T-helper 1 cell treated with Interleukin-12 subunit alpha and Interleukin-12 subunit beta and Interleukin-4 antibody, amounts not matched to agents 30 ng/mL and 1 ng/mL, for 36 hours (primary cell): ENCODE measurements at regions not wholly inside any gene's neighbourhood (a gene's known extent, or its start where the extent isn't known, plus 50 kb on each side); places are given as distances from the start of the nearest gene placed in this dataset.
"Not testable (repeated sequence)": the region's sequence is repeated elsewhere in the genome, so short reads cannot be mapped to it uniquely, and the experiment has no call there.

Source experiments
- intact Hi-C: fragments of 100-400 bp; cut with micrococcal nuclease; formaldehyde crosslinking; loops from one replicate; pipeline ENCODE4 v1.15.1; 2024

DNA sequence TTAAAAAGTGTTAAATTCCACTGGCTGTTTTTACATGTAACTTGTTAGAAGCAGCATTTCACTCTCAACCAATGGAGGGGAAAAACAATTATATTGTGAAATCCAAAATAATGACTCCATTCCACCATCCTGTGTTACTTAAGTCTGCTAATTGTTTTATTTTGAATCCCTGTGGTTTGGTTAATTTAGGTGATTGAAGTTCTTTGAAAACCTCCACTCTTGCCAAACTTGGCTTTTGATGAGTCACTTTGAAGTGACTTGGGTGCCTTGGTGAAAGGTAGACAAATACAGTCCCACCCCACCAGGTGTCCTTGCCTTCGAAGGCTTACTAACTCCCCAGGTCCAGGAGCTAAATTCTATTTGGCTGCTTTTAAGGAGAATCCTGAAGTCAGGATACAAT, 1303.8 kb upstream of the NRXN1 start:
- intact Hi-C loops = no loop called here

DNA sequence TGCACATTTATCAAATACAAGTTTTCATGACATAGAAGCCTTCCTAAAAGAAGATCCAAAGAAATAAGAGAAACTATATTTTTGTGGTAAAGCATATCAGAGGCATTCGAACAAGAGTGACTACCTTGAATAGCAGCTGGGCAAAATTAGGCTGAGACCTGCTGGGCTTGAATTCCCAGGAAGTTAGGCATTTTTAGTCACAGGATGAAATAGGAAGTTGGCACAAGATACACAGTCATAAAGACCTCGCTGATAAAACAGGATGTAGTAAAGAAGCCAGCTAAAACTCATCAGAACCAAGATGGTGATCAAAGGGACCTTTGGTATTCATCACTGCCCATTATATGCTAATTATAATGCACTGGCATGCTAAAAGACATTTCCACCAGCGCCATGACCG, 1302.3 kb upstream of the NRXN1 start:
- intact Hi-C loops = no loop called here

DNA sequence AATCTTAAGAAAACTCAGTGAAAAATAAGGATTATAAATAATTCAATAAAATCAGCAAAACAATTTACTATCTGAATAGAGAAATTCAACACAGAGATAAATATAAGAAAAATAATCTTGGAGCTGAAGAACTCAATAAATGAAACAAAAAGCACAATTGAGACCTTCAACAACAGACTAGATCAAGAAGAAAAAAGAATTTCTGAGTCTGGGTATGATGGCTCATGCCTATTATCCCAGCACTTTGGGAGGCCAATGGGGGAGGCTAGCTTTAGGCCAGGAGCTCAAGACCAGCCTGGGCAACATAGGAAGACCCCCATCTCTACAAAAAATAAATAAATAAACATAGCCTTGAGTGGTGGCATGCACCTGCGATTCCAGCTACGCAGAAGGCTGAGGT, 1295.7 kb upstream of the NRXN1 start:
- intact Hi-C loops = no loop called here

DNA sequence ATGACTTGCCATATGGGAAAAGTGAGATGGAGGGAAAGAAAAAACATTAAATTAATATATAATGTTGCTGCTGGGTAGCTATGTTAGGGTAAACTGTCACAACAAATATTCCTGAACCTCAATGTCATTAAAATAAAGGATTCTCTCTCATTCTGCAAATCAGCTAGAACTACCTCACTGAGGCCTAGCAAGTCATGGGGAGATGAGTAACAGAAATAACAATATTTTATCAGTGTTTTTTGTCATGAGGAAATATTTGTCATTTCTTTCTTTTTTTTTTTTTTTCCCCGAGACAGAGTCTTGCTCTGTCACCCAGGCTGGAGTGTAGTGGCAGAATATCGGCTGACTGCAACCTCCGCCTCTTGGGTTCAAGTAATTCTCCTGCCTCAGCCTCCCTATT, 1282.3 kb upstream of the NRXN1 start:
- intact Hi-C loops = no loop called here

- intact Hi-C loops = no loop called here
Observed at GRCh38 chr2:52312486-52312885, 1280.6 kb upstream of the NRXN1 start.

DNA sequence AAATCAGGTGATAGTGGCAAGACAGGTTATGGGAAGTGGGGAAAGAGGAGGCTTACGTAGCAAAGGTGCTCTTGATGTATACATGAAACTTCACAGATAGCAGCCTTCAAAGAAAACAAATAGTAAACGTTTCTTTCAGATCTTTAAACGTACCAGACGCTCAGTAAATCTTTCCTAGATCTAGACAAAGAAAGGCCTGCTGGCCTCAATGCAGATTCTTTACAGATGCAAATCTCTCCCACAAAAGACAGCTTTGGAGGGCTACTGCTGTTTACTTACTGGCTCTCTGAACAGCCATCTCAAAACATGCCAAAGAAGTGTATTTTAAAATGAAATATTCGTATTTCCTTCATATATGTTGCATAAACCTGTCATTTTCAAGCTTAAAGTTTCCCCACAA, 1279.9 kb upstream of the NRXN1 start:
- intact Hi-C loops = no loop called here

DNA sequence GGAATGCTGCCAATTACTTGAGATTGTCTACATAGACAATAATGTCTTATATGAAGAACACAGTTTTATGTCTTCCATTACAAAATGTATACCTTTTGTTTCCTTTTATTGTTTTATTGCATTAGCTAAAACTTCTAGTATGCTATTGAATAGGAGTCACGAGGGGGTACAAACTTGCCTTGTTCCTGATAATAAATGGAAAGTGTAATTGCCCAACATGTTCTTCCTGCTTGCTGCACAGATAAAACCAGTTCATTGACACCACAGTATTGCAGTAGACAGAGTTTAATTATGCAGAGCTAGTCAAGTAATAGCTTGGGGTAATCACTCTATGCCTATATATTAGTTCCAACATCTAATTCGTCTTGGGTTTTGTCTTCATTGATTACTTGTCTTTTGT, 1276.2 kb upstream of the NRXN1 start:
- intact Hi-C loops = no loop called here

DNA sequence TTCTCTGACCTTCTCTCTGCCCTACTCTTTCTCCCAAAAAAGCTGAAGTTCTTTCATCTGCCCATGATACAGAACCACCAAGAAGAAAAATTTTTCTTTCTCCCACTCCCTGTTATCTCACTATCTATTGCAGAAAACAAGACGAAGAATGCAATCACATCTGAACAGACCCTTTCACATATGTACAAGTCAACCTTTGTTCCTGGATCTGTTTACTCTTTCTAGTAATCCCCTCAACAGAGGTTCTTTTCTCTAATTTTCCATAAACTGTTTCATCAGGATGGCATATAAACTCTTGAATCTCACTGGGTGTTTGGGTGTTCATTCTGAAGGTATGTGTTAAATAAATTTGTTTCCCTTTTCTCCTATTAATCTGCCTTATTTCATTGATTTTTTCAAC, 1262.7 kb upstream of the NRXN1 start:
- intact Hi-C loops = no loop called here

DNA sequence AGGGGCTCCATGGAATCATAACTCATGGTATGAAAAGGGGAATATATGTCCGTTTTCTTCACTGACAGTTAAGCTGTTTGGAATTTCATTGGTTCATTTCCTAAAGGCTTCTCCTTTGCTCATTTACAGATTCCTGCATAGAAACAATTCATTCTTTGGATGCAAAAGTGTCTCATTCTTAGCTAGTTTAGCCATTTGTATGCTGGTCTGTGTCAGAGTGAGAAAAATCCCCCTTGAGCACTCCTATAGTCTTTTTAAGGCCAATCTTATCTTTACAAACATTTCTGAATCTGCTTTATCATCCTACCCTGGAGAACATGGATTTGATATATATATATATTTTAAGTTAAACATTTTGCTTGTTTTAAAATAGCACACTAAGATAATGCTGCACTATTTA, 1260.9 kb upstream of the NRXN1 start:
- intact Hi-C loops = no loop called here

GRCh38 chr2:52289741-52290140, 1257.8 kb upstream of the NRXN1 start:
- intact Hi-C loops = no loop called here

GRCh38 chr2:52288596-52288995, 1256.7 kb upstream of the NRXN1 start:
- intact Hi-C loops = no loop called here

GRCh38 chr2:52269696-52270485, 1238.0 kb upstream of the NRXN1 start:
- intact Hi-C loops = no loop called here

- intact Hi-C loops = no loop called here
Observed at GRCh38 chr2:52264911-52265310, 1233.0 kb upstream of the NRXN1 start.

- intact Hi-C loops = no loop called here
Observed at GRCh38 chr2:52264488-52264887, 1232.6 kb upstream of the NRXN1 start.

DNA sequence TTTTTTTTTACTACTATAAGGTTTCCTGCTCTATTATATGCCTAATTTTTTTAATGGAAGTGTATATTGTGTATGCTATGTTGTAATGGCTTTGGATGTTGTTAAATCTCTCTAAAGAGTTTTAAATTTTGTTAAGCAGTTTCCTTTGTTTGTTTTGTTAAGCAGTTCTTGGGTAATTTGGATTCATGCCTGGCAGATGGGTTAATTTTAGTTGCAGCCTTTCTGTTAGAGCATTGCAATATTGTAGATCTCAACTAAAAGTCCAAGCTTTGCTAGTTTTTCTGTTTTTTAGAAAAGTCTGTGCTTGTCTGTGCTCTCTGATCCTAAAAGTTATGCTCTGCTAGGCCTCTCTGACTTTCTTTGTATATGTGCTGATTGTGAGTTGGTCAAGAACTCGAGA, 1229.0 kb upstream of the NRXN1 start:
- intact Hi-C loops = no loop called here

GRCh38 chr2:52258967-52259366, 1227.0 kb upstream of the NRXN1 start:
- intact Hi-C loops = not testable (repeated sequence)

- intact Hi-C loops = no loop called here
Observed at GRCh38 chr2:52258038-52258437, 1226.1 kb upstream of the NRXN1 start.

DNA sequence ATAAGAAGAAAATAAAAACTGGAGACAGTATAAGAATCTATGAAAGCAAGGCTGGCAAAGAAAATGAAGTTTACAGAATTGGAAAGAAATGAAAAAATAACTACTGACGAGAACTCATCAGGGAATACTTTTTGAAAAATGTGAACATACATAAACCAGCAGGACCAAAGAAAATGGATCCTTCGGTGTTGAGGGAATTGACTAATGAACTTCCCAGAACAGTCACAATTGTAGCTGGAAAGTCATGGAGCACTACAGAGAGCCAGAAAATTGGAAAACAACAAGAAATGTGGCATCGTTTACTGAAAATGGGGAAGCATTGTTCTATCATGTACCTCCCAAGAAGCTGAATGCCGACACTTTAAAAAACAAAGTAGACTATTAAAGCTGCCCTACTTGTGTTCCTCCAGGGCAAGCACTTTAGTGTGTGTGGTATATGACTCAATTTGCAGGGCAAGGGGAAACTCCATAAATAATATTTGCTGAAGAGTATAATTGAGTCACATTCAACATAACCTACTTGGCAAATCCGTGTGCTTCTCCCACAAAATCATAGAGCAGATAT, 1221.6 kb upstream of the NRXN1 start:
- intact Hi-C loops = no loop called here

- intact Hi-C loops = no loop called here
Observed at GRCh38 chr2:52238782-52239181, 1206.8 kb upstream of the NRXN1 start.

GRCh38 chr2:52222128-52222527, 1190.2 kb upstream of the NRXN1 start:
- intact Hi-C loops = no loop called here

GRCh38 chr2:52220393-52220792, 1188.5 kb upstream of the NRXN1 start:
- intact Hi-C loops = no loop called here

GRCh38 chr2:52210611-52211010, 1178.7 kb upstream of the NRXN1 start:
- intact Hi-C loops = no loop called here

DNA sequence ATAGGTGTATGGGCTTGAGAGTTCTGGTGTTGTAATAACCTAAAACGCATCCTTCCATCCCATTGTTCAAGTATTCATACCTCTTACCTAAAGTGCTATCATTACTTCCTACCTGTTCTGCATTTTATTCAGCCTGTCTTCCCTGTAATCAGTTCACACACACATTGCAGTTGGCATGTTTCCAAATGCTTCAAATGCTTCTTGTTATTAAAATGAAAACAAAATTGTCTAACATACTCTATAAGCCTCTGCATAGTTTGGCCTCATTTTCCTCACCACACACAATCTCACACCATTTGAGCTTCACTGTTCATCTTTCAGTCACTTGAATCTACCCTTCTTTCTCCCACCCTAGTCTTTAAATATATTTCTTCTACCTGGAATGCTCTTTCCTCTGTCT, 1178.2 kb upstream of the NRXN1 start:
- intact Hi-C loops = no loop called here
